B cell (primary cell): ENCODE measurements at regions not wholly inside any gene's neighbourhood (a gene's known extent, or its start where the extent isn't known, plus 50 kb on each side); places are given as distances from the start of the nearest gene placed in this dataset.

ENCODE experiments used
- ATAC-seq: fragments of 200-7000 bp; cut with Tn5 transposase; one replicate; pipeline ENCODE4 v1.10.0; 2021; ENCODE audit warnings: low read depth, mild to moderate bottlenecking, moderate number of reproducible peaks, moderate library complexity
- CTCF ChIA-PET: fragments of 350-600 bp; sonication (Branson Sonifier 250); formaldehyde crosslinking; loops from one replicate; lab custom pipeline; 2021; ENCODE audit warnings: antibody characterized with exemption, inconsistent platforms; lab: Charles Lee
- POLR2A ChIA-PET: fragments of 350-600 bp; sonication (Branson Sonifier 250); formaldehyde crosslinking; loops from one replicate; lab custom pipeline; 2021; ENCODE audit warnings: antibody characterized with exemption; lab: Charles Lee
- DNase-seq: peaks from one replicate; pipeline ENCODE4 v3.0.0; 2013
- H2AFZ ChIP-seq: 2 replicates; pipeline ENCODE4 v1.6.1; 2012; ENCODE audit warnings: mild to moderate bottlenecking, low read depth, low read length; ENCODE audit not compliant: insufficient read depth, poor library complexity, severe bottlenecking
- H3K27ac ChIP-seq, 2 donors: 1 replicate in 1 of 2; 2 replicates in 1 of 2; pipeline ENCODE4 v1.5.1; 2012 to 2013; ENCODE audit warnings: low read length in 2 of 2, mild to moderate bottlenecking in 2 of 2, moderate library complexity in 1 of 2
- H3K27me3 ChIP-seq, 4 experiments: fragments of 200-600 bp in 1 of 4; sonication (generic) in 1 of 4; replicated peaks in 1 of 4; 1 replicate in 2 of 4; 2 replicates in 2 of 4; pipeline versions ENCODE4 v1.6.1 to v1.7.0; 2013 to 2016; ENCODE audit warnings: low read length in 3 of 4, mild to moderate bottlenecking in 2 of 4, mixed read lengths in 1 of 4, moderate library complexity in 1 of 4; ENCODE audit not compliant: insufficient read depth in 4 of 4, control insufficient read depth in 3 of 4; ENCODE audit errors: control extremely low read depth in 1 of 4
- H3K36me3 ChIP-seq, 2 experiments: replicated peaks in 1 of 2; 1 replicate in 1 of 2; 2 replicates in 1 of 2; pipeline versions ENCODE4 v1.6.1 to v1.7.1; 2013; ENCODE audit warnings: low read length in 1 of 2; ENCODE audit not compliant: insufficient read depth in 2 of 2, control insufficient read depth in 1 of 2; ENCODE audit errors: control extremely low read depth in 1 of 2, extremely low read depth in 1 of 2
- H3K4me1 ChIP-seq, 2 donors: fragments of 200-600 bp in 1 of 2; sonication (generic) in 1 of 2; 1 replicate in 1 of 2; 2 replicates in 1 of 2; pipeline versions ENCODE4 v1.5.1 to v1.6.1; 2013 to 2017; ENCODE audit warnings: low read length in 2 of 2; ENCODE audit not compliant: control insufficient read depth in 2 of 2, insufficient read depth in 2 of 2
- H3K4me2 ChIP-seq: replicated peaks from 2 replicates; pipeline ENCODE3; 2012; ENCODE audit warnings: mild to moderate bottlenecking, low read depth, low read length; ENCODE audit not compliant: poor library complexity, severe bottlenecking
- H3K4me3 ChIP-seq, 5 experiments: fragments of 200-600 bp in 1 of 5; sonication (generic) in 1 of 5; 1 replicate in 3 of 5; 2 replicates in 2 of 5; pipeline versions ENCODE4 v1.5.1 to v1.7.0; 2011 to 2016; ENCODE audit warnings: low read length in 4 of 5, mild to moderate bottlenecking in 4 of 5, low read depth in 2 of 5, control low read depth in 1 of 5, moderate library complexity in 1 of 5; ENCODE audit not compliant: insufficient read depth in 1 of 5; ENCODE audit errors: control extremely low read depth in 1 of 5, extremely low read depth in 1 of 5
- H3K79me2 ChIP-seq: fragments of 200-600 bp; sonication (generic); one replicate; pipeline ENCODE4 v1.6.0; 2016; ENCODE audit warnings: low read length; ENCODE audit not compliant: control insufficient read depth, insufficient read depth
- H3K9ac ChIP-seq: fragments of 200-600 bp; sonication (generic); 2 replicates; pipeline ENCODE4 v1.6.1; 2017; ENCODE audit warnings: mild to moderate bottlenecking, low read length, moderate library complexity
- H3K9me3 ChIP-seq, 3 donors: one replicate each; pipeline versions ENCODE4 v1.6.1 to v1.7.1; 2013; ENCODE audit warnings: low read length in 2 of 3; ENCODE audit not compliant: control insufficient read depth in 2 of 3, insufficient read depth in 1 of 3; ENCODE audit errors: control extremely low read depth in 1 of 3
- H4K20me1 ChIP-seq: 2 replicates; pipeline ENCODE4 v1.6.0; 2012; ENCODE audit warnings: mild to moderate bottlenecking, low read length; ENCODE audit not compliant: insufficient read depth, control insufficient read depth, poor library complexity, severe bottlenecking
- H3K27ac Mint-ChIP-seq: one replicate; pipeline ENCODE4 v1.8.0; 2021; ENCODE audit warnings: mixed read lengths
- H3K27me3 Mint-ChIP-seq: one replicate; pipeline ENCODE4 v1.8.0; 2021; ENCODE audit warnings: mixed read lengths
- H3K4me1 Mint-ChIP-seq: one replicate; pipeline ENCODE4 v1.8.0; 2021; ENCODE audit warnings: mixed read lengths
- H3K4me3 Mint-ChIP-seq: one replicate; pipeline ENCODE4 v1.8.0; 2021; ENCODE audit warnings: mixed read lengths
- H3K9me3 Mint-ChIP-seq: one replicate; pipeline ENCODE4 v1.8.0; 2022; ENCODE audit warnings: mixed read lengths; ENCODE audit not compliant: insufficient read depth
- EZH2 ChIP-seq: IDR thresholded peaks from 2 replicates; pipeline ENCODE4 v1.6.1; 2012; ENCODE audit warnings: borderline replicate concordance, low read depth, mild to moderate bottlenecking, moderate library complexity, low read length; ENCODE audit not compliant: insufficient read depth, poor library complexity, severe bottlenecking
- WGBS: methylation state at CpG from one replicate; pipeline ENCODE4 v1.1.5; 2013; ENCODE audit warnings: missing lambda C conversion rate; ENCODE audit not compliant: insufficient coverage; 5-methylcytosine and 5-hydroxymethylcytosine counted together
- intact Hi-C: fragments of 100-400 bp; cut with micrococcal nuclease; formaldehyde crosslinking; loops from one replicate; pipeline ENCODE4 v1.10.0; 2022
- TF ChIP-seq, protein P1 (sequence below): fragments of 200-600 bp; IDR thresholded peaks from one replicate; pipeline ENCODE4 v1.8.0; 2022; ENCODE audit warnings: antibody characterized with exemption, mild to moderate bottlenecking

DNA sequence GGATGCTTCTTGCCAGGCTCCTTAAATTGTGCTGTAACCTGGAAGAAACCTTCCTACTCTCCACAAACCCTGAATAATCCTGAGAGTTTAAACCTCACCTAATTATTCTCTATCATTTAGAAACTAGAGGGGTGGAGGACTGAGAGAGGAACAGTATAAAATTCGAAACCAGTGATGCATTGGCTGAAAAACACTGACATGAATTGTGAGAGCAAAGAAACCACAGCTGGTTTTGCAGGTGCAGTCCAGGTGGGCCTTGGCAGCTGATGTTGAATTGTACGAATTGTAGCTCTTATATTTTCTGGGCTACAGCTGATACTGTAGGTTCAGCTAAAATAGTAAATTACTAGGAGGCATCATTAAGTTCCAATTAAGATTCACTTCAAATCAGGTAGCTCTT, 227.0 kb upstream of the SLITRK5 start:
- ATAC-seq (no peak), DNase-seq (no peak)
- CTCF ChIA-PET = no interaction called here
- Histone ChIP-seq H2AFZ (no peak overlapping the region), H3K79me2 (no peaks in the 10 kb centered on the region), H3K27me3 (no peaks in the 10 kb centered on the region), H3K36me3 (no peaks in the 10 kb centered on the region), H3K4me3 (no peak overlapping the region), H3K4me1 (no peaks in the 10 kb centered on the region), H3K9me3 (no peaks in the 10 kb centered on the region), H3K4me2 (no peak overlapping the region), H3K27ac (no peak overlapping the region), H4K20me1 (no peaks in the 10 kb centered on the region), H3K9ac (no peak overlapping the region)
- no peak overlapping the region for H3K4me3 Mint-ChIP-seq
- H3K9me3 Mint-ChIP-seq = peaks cover 5% of the 10 kb centered on the region
- no peaks in the 10 kb centered on the region for H3K4me1 Mint-ChIP-seq
- no peak for TF ChIP-seq EZH2
- TF ChIP-seq, protein P1, sequence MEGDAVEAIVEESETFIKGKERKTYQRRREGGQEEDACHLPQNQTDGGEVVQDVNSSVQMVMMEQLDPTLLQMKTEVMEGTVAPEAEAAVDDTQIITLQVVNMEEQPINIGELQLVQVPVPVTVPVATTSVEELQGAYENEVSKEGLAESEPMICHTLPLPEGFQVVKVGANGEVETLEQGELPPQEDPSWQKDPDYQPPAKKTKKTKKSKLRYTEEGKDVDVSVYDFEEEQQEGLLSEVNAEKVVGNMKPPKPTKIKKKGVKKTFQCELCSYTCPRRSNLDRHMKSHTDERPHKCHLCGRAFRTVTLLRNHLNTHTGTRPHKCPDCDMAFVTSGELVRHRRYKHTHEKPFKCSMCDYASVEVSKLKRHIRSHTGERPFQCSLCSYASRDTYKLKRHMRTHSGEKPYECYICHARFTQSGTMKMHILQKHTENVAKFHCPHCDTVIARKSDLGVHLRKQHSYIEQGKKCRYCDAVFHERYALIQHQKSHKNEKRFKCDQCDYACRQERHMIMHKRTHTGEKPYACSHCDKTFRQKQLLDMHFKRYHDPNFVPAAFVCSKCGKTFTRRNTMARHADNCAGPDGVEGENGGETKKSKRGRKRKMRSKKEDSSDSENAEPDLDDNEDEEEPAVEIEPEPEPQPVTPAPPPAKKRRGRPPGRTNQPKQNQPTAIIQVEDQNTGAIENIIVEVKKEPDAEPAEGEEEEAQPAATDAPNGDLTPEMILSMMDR = no peak
- POLR2A ChIA-PET = no interaction called here
- intact Hi-C loops = no loop called here
- no peak overlapping the region for H3K27ac Mint-ChIP-seq
- no peaks in the 10 kb centered on the region for H3K27me3 Mint-ChIP-seq
- WGBS = 80% methylated on average over 1 of the region's 2 CpGs

- H4K20me1 ChIP-seq = no peaks in the 10 kb centered on the region
- Mint-ChIP-seq H3K27me3 (no peaks in the 10 kb centered on the region), H3K9me3 (peaks cover 3% of the 10 kb centered on the region), H3K4me1 (no peaks in the 10 kb centered on the region), H3K4me3 (no peak overlapping the region), H3K27ac (no peak overlapping the region)
- intact Hi-C loops = no loop called here
- no peak overlapping the region for H3K4me2 ChIP-seq
- TF ChIP-seq, protein P1 = no peak
- no peak for TF ChIP-seq EZH2
- no peaks in the 10 kb centered on the region for H3K36me3 ChIP-seq
- no peak overlapping the region for H3K9ac ChIP-seq
- H3K27me3 ChIP-seq = no peaks in the 10 kb centered on the region
- no peak overlapping the region for H3K27ac ChIP-seq
- H3K4me3 ChIP-seq = no peak overlapping the region
- no peak overlapping the region for H2AFZ ChIP-seq
- CTCF ChIA-PET = no interaction called here
- H3K79me2 ChIP-seq = no peaks in the 10 kb centered on the region
- no peaks in the 10 kb centered on the region for H3K4me1 ChIP-seq
- H3K9me3 ChIP-seq = no peaks in the 10 kb centered on the region
- ATAC-seq = no peak
- POLR2A ChIA-PET = no interaction called here
- no CpG with 5 or more reads among the region's 2 CpGs for WGBS
- DNase-seq = no peak
These were observed 218.9 kb upstream of the SLITRK5 start for GRCh38 chr13:87452281-87452680.
